ENCODE measurements at regions not wholly inside any gene's neighbourhood (a gene's known extent, or its start where the extent isn't known, plus 50 kb on each side); places are given as distances from the start of the nearest gene placed in this dataset.
"Not testable (repeated sequence)": the region's sequence is repeated elsewhere in the genome, so short reads cannot be mapped to it uniquely, and the experiment has no call there.

DNA sequence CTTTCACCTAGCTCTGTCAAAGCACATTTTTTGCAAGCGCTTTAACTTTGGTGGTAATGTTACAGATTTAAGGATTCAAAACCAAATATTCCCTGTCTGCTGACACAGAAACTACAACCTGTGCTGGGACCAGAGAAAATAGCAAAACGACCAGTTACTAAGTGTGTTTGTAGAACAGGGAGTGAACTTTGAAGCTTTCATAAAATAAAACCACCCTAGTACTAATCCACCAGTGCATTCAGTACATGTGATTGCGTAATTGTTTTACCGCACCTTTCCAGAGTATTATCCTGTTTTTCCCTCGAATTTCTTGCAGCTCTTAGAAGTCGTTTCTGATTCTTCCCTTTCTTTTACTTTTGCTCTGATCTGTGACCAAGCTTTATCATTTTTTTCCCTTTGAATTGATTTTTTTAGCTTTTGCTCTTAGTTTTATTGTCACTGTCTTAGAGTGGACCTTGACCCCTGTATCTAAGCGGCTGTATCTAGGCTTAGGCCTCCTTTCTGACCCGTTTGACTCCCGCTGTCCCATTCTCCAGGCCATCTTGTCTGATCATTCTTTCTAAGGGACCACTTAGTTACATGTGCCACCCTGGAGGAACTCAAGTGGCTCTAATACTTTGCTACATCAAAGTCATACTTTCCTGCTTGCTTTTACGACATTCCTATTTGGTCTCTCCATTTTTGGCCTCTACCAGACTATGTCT lies 429.4 kb downstream of the PCNX1 start:
- no peak for DNase-seq

DNA sequence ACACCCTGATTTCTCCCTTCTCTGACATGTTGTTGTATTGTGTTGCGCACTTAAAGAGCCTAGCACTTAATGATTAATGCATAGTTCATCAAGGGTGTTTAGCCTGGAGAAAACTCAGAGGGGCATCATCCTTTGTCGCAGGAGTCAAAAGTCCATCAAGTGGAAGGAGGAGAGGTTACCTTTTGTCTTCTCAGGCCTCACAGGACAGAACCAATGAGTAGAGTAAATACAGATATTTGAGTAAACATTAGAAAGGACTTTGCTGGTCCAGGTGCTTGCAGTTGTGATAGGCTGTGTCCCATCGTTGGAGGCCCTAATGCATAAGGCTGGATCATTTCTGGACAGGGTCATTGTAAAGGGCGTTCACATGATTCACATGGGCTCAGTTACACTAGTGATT lies 430.9 kb downstream of the PCNX1 start:
- DNase-seq: no peak

DNA sequence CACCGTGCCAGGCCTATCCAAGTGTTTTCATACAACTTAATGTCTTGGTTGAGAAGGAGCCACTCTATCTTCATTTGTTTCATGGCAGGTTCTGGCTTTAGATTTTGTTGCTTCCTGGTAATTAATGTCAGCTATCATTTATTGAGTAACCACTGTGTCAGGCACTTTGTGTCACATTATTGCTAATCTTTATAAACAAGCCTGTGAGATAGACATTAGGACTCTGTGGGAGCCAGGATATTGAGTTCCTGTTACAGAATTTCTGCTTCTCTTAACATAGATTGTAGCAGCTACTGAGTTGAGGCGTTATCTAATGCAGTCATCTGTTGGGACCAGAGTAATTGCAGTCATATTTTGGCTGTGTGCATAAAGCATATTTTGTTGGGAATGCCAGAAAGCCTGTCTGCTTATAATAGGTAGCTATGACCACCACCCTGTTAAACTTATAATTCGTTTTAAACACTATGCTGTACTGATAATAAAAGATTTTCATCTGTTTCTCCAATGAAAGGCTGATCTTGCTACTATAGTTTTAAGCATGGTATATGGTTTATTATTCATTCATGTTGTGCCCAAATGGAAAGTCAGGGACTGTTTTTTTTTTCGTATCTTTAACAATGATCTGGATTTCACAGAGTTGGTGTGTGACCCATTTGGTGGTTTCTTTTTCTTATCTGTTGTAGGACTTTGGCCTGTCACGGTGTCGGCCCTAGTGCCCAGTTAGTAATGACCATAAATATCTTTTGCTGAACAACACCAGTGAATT lies 432.6 kb downstream of the PCNX1 start:
- DNase-seq: no peak

DNA sequence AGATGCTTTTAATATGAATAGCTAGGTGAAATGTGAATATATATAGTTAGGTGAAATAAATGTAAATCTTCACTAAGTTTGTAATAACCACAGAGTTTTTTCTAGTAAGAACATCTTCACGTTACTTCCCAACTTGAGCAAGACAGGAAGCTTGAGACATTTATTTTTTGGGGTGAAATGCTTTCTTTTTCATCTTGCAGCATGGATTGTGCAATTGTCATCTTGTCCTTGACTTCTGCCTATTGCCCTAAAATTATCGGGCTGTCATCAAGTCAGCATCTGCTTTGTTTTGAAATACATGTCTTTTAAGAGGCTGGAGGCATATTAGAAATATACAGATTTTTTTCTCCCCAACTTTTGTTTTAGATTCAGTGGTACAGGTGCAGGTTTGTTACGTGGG lies 433.9 kb downstream of the PCNX1 start:
- DNase-seq: no peak

DNA sequence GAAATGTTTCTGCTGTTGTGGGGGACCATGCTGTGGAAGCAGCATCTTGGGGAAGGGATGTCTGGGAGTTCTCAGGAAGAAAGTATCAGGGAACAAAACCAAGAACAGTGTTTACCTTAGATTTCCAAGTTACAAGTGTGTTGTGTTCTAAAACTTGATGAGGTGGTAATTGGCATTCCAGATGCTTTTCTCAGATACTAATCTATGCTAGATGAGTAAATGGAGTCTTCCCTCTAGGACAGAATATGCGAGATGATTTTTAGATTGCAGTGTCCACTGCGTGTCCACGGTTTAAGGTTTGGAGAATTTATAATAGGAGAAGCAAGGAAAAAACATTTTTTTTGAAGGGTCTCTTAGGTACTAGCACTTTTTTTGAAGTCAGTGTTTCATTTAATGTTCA lies 436.5 kb downstream of the PCNX1 start:
- no peak for DNase-seq

DNA sequence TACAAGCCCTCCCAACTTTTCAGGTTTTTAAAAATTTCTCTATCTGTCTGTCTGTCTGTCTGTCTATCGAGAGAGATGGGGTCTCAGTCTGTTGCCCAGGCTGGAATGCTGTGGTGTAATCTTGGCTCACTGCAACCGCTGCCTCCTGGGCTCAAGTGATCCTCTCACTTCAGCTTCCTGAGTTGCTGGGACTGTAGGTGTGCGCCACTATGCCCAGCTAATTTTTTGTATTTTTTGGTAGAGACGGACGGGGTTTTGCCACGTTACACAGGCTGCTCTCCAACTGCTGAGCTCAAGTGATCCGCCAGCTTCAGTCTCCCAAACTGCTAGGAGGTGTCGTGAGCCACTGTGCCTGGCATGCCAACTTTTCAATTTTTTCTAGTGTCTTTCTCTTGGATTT lies 437.2 kb downstream of the PCNX1 start:
- DNase-seq: no peak

DNA sequence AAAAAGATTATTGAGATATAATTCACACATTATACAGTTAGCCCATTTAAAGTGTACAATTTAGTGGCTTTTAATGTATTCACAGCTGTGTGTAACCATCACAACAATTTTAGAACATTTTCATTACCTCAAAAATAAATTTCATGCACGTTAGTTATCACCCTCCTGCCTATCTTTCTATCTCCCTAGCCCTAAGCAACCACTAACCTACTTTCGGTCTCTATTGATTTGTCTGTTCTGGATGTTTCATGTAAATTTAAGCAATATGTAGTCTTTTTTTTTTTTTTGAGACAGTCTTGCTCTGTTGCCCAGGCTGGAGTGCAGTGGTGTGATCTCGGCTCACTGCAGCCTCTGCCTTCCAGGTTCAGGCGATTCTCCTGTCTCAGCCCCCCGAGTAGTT lies 439.4 kb downstream of the PCNX1 start:
- no peak for DNase-seq

DNA sequence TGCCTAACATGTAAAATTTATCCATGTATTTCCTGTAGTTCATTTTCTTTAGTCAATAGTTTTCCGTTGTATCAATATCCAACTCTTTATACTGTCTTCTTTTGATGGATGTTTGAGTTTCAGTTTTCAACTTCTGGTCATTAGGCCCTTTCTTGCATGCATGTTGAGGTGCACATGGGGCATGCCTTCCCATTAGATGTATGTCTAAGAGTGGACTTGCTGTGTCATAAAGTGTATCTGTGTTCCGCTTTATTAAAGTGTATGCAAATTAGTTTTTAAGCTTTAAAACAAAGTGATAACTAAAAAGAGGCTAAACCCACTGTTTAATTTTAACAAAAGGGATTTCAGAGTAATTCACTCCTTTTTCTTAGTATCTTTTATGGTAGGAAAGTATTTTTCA lies 441.1 kb downstream of the PCNX1 start:
- DNase-seq: no peak

DNA sequence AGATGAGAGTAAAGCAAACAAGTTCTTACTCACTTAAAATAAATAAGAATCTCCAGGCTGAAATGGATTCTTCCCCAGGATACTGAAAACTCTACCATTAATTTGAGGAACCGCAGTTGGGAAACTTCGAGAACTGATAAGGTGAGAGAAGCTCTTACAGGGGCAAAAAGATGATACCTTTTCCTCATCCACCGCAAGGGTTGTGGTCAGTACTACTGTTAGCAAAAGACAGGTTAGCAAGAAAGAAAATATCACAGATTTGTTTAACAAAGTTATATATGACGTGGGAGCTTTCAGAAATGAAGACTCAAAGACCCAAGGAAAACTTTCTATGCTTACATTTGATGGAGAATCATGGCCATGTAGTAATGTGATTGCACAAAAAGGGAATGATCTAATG lies 441.6 kb downstream of the PCNX1 start:
- no peak for DNase-seq

DNA sequence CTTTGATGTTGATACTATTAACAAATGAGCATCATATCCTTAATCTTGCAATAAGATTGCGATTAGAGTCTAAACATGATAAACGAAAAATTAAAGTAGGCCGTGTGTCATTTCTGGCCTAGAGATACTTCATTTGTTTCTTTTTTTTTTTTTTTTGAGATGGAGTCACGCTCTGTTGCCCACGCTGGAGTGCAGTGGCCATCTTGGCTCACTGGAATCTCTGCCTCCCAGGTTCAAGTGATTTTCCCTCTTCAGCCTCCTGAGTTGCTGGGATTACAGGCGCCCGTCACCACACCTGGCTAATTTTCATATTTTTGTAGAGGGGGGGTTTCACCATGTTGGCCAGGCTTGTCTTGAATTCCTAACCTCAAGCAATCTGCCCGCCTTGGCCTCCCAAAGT lies 446.9 kb downstream of the PCNX1 start:
- DNase-seq: no peak

DNA sequence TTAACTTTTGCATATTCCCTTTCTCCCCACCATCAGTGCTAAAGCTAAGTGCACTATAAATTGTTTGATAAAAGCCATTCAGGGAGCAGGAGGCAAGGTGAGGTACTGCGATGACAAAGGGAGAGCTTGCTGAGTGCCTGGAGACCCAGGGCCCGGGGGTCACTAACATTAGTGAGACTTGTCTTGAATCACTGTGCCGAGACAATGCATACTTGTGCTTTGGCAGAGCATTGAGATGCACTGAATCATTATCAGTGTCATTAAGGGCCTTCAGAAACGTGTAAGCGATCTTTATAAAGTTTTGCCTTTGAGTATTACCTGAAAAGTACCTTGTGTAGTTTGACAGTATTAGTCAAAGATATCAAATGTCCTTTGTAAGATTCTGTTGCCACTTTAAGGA lies 447.5 kb downstream of the PCNX1 start:
- no peak for DNase-seq

DNA sequence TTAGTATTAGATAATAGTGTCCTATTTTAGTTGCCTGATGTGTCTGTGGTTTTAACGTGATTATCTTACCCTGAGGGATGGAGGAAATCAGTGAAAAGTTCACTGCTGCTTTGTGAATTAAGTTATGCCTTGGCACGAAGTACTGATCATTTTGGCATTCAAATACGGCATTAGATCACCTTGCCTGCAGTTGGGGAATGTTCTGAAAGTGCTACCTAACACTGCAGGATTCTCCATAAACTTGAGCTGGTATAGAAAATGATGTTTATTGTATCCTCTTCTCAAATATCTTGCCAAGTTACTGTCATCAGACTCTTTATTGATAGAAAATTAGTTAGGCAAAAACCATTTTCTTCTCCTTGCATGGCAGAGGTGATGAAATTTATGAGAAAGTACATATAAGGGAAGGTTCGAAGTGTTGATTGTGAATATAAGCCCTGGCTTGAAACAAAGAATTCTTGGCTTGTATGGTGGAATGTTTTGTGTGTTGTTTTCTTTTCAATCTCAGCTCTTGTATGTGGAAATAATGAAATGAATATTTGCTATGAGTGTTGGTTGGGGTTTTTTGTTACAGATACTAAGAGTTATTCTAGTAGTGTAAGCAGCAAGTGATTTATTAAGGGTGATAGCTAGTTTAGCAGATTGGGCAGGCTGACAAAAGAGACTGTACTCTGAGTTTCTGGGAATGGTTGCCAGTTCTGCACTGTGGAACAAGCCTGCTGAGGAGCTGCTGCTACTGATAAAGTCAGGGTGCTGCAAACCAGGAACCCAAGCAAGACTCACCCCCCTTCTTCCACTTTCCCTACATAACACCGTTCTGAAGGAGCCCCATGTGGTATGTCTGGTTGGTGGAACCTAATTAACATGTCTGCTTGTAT lies 448.3 kb downstream of the PCNX1 start:
- no peak for DNase-seq

DNA sequence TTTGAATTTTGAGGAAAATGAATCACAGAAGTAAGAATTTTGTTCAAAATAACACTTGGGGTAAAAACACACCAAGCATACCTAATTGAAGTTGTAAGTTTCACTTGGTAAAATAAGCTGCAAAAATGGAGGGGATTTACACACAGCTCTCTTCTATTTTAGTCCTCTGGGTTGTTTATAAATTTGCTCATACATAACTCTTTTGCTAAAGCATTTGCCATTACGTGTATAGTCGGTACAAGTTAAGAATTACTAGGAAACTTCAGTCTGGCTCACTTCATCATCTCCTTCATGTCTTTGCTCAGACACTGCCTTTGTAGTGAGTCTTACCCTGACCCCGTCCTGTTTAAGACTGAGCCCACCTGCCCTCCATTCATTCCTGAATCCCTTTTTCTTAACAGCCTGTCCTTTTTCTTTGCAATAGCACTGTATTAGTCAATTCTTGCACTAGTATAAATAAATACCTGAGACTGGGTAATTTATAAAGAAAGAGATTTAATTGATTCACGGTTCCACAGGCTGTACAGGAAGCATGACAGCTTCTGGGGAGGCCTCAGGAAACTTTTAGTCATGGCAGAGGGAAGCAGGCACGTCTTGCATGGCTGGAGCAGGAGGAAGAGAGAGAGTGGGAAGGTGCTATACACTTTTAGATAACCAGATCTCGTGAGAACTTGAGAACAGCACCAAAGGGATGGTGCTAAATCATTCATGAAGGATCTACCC lies 451.1 kb downstream of the PCNX1 start:
- DNase-seq: no peak

DNA sequence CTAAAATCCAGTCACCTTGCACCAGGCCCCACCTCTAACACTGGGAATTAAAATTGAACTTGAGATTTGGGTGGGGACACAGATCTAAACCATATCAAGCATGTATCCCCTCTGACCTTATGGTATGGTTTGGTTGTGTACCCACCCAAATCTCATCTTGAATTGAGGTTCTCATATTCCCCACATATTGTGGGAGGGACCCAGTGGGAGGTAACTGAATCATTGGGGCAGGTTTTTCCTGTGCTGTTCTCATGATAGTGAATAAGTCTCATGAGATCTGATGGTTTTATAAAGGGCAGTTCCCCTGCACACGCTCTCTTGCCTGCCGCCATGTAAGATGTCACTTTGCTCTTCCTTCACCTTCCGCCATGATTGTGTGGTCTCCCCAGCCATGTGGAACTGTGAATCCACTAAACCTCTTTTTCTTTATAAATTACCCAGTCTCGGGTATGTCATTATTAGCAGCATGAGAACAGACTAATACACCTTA lies 451.7 kb downstream of the PCNX1 start:
- not testable (repeated sequence) for DNase-seq

DNA sequence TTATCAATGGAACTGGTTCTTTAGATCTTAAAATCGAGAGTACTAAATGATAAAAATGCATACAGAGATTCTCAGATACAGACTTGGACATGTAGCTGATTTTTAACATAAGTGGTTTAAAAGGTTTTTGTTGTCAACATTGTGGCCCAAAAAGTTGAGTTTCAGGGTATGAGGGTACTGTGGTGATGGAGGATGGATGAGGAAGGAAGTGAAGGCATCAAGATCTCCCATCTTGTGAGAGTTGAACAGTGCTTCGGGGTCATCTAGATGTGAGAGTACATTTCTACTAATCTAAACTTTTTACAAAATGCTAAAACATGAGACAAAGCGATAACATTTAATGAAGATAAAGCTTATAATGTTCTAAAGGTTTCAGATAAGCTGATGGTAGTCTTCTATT lies 452.6 kb downstream of the PCNX1 start:
- DNase-seq: no peak

DNA sequence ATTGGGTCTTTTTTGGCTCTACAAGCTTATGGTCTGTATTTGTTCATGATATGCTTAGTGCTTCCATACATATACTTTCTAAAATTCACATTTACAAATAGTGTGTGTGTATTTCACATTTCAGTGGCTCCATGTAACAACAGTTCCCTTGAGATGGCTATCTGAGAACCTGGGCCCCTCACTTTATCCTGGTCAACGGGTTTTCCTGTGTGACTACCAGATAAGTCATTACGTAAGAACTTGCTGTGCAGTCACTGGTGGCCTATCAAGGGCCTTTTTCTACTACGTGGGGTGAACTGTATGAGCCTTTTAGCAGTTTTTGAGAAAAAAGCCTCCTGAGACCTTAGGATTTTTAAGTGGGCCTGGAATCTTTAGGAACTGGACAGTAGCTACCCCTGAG lies 454.1 kb downstream of the PCNX1 start:
- DNase-seq: no peak

DNA sequence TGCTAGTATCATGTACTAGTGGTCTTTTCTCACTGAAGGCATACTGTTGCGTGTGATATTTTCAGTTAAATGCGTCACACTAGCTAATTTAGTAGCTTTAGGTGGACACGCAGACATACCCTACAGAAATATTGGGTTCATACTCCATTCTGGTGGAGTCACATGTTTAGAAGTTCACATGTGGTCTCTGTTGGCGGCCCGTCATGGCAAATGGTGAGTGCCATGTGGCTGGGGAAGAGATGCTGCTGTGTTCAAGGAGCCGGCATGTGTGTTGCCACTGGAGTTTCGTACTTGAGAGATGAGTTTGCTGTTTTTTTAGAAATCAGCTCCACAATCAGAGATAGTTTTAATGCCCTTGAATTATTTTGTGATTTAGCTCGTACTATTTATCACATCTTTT lies 454.6 kb downstream of the PCNX1 start:
- no peak for DNase-seq

DNA sequence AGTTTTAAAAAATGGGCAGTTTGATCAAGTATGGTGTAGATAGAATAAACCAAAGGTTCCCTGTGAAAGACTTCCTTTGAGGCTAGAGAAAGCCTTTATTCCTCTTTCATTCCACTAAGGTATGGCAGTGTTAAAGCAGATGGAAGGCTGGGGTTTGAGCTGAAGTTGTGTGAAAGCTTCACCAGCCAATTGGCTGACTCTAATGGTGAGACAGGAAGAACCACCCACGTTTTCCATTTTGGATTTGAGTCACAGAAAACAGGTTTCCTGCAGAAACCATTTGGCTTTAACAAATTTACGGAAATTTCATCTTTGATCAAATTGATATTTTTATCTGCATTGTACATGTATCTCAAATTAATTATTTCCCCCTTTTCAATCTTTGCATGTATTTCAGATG lies 455.0 kb downstream of the PCNX1 start:
- no peak for DNase-seq

DNA sequence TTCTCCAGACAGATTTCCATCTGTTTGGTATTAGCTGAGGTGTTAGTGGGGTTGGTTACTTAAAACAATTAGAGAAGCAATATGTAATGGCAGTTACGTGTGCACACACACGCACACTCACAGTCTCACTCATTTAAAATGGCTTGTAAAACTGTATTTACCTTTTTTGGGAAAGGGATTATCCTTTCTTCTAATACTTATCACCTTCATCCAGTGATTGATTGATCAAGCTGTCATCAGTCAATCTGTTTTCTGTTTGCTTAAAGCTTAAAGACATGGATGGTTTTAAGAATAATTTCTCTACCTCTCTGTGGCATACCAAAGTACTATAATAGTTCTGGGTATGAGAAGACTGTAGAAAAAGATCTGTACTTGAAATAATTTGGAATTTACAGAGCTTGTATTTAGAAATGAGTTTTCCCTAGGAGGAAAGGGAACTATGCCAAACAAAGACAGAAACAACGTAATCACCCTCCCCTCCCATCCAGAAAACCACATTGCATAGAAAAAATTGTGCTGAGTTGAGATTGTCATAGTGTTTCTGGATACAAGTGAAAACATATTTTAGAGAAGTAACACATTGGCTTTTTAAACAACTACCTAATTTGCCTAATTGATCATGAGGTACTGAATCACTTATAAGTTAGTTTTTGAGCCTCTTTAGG lies 455.8 kb downstream of the PCNX1 start:
- no peak for DNase-seq

DNA sequence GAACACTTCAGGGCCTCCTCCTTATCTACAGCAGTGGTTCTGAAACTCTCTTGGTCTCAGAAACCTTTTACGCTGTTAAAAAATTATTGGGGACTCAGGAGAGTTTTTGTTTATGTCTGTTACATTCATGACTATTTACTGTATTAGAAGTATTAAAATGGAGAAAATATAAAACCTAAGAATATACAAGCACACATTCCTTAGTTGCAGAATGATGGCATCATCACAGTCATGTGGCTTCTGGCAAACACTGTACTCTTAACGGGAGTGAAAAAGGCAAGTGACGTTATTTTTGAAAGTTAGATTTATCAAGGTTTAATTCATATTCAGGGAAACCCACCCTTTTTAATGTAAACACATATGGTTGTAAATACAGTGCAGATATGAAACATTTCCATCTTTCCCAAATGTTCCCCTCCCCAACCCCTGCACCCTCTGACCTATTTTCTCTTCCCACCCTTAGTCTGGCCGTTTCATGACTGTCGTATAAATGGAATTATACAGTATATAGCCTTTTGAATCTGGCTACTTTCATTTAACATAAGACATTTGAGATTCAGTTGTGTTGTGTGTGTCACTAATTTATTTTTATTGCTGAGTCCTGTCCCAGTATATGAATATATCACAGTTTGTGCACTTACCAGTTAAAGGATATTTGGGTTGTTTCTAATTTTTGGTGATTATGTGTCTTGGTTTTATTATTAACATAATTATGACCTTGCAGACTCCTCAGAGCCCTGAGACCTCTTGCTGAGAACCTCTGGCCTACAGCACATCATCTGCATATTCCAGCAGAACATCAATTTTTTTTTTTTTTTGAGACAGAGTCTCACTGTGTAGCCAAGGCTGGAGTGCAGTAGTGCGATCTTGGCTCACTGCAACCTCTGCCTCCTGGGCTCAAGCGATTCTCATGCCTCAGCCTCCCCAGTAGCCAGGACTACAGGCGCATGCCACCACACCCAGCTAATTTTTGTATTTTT lies 457.0 kb downstream of the PCNX1 start:
- no peak for DNase-seq

DNA sequence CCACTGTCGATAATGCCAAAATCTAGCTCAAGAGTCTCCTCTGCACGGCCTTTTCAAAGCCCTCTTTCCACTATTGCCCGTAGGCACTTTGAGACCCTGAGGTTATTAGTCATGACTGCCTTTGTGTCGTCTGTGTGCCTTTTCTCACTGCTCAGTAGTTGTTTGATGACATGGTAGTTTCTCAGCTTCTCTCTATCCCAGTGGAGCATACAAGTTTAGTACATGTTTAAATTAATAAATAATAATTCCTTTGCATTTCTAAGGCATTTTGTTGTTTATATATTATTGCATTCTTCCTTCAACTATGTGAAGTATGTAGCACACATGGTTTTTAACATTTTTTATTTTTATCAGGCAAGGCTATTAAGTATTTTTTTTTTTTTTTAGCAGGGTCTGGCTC lies 458.1 kb downstream of the PCNX1 start:
- DNase-seq: no peak

All from NCI-H1436 (cell line).